ENCODE measurements at regions not wholly inside any gene's neighbourhood (a gene's known extent, or its start where the extent isn't known, plus 50 kb on each side); places are given as distances from the start of the nearest gene placed in this dataset.

- Mint-ChIP-seq H3K4me1 (no peaks in the 10 kb centered on the region), H3K36me3 (no peaks in the 10 kb centered on the region), H3K27ac (no peak overlapping the region), H3K9me3 (peaks cover 0 to 7% (median 0%) of the 10 kb centered on the region in 9 donors), H3K27me3 (peaks cover 0 to 6% (median 0%) of the 10 kb centered on the region in 5 donors), H3K4me3 (no peak overlapping the region)
- POLR2A ChIA-PET: no interaction called here
- no peak for DNase-seq
- ATAC-seq: no peak
These were observed 624.8 kb downstream of the LIG4 start for GRCh38 chr13:107590556-107590955.

- Mint-ChIP-seq H3K27ac (no peak overlapping the region), H3K36me3 (no peaks in the 10 kb centered on the region), H3K9me3 (peaks cover 0 to 6% (median 0%) of the 10 kb centered on the region in 9 donors), H3K4me1 (no peaks in the 10 kb centered on the region), H3K27me3 (peaks cover 0 to 1% (median 0%) of the 10 kb centered on the region in 5 donors), H3K4me3 (no peak overlapping the region)
- POLR2A ChIA-PET: no interaction called here
- no peak for ATAC-seq
- no peak for DNase-seq
These were observed 627.7 kb downstream of the LIG4 start for GRCh38 chr13:107587681-107588080.

- Mint-ChIP-seq H3K4me1 (no peaks in the 10 kb centered on the region), H3K36me3 (no peaks in the 10 kb centered on the region), H3K27ac (no peak overlapping the region), H3K4me3 (no peak overlapping the region), H3K9me3 (peaks cover 0 to 6% (median 0%) of the 10 kb centered on the region in 9 donors), H3K27me3 (peaks cover 0 to 1% (median 0%) of the 10 kb centered on the region in 5 donors)
- no peak for DNase-seq
- no peak for ATAC-seq
- POLR2A ChIA-PET: no interaction called here
These were observed 629.1 kb downstream of the LIG4 start for GRCh38 chr13:107586216-107586615.

- Mint-ChIP-seq H3K36me3 (peaks cover 0 to under 1% (median 0%) of the 10 kb centered on the region in 3 donors), H3K27ac (no peak overlapping the region), H3K4me3 (no peak overlapping the region), H3K27me3 (peaks cover 0 to 1% (median 0%) of the 10 kb centered on the region in 5 donors), H3K9me3 (peaks cover 0 to 6% (median under 1%) of the 10 kb centered on the region in 9 donors), H3K4me1 (no peaks in the 10 kb centered on the region)
- DNase-seq (no peak), ATAC-seq (no peak)
- POLR2A ChIA-PET: no interaction called here
These were observed 629.7 kb downstream of the LIG4 start for GRCh38 chr13:107585469-107586180.

GRCh38 chr13:107582171-107582570, 633.2 kb downstream of the LIG4 start:
- Mint-ChIP-seq H3K9me3 (peaks cover 0 to 19% (median 6%) of the 10 kb centered on the region in 9 donors), H3K27ac (no peak overlapping the region), H3K4me1 (no peaks in the 10 kb centered on the region), H3K36me3 (peaks cover 0 to 4% (median 0%) of the 10 kb centered on the region in 3 donors), H3K27me3 (peaks cover 0 to 1% (median 0%) of the 10 kb centered on the region in 5 donors), H3K4me3 (no peak overlapping the region)
- POLR2A ChIA-PET: no interaction called here
- no peak for ATAC-seq
- no peak for DNase-seq

- POLR2A ChIA-PET: no interaction called here
- H3K4me1 Mint-ChIP-seq: no peaks in the 10 kb centered on the region
- H3K36me3 Mint-ChIP-seq: peaks cover 0 to 4% (median 0%) of the 10 kb centered on the region in 3 donors
- no peak overlapping the region for H3K27ac Mint-ChIP-seq
- no peak overlapping the region for H3K4me3 Mint-ChIP-seq
- no peak for ATAC-seq
- DNase-seq: no peak
- H3K9me3 Mint-ChIP-seq: peaks cover 0 to 29% (median 9%) of the 10 kb centered on the region in 9 donors
- H3K27me3 Mint-ChIP-seq: peaks cover 0 to 1% (median 0%) of the 10 kb centered on the region in 5 donors
These were observed 634.5 kb downstream of the LIG4 start for GRCh38 chr13:107580741-107581412.

GRCh38 chr13:107576430-107576829, 638.9 kb downstream of the LIG4 start:
- POLR2A ChIA-PET: no interaction called here
- Mint-ChIP-seq H3K36me3 (peaks cover 0 to 4% (median 0%) of the 10 kb centered on the region in 3 donors), H3K4me3 (no peak overlapping the region), H3K4me1 (no peaks in the 10 kb centered on the region), H3K27ac (no peak overlapping the region), H3K9me3 (peaks cover 0 to 46% (median 9%) of the 10 kb centered on the region in 9 donors), H3K27me3 (no peaks in the 10 kb centered on the region)
- no peak for DNase-seq
- ATAC-seq: no peak

- Mint-ChIP-seq H3K36me3 (no peaks in the 10 kb centered on the region), H3K4me3 (no peak overlapping the region), H3K27me3 (no peaks in the 10 kb centered on the region), H3K4me1 (no peaks in the 10 kb centered on the region), H3K9me3 (peaks cover 0 to 38% (median 8%) of the 10 kb centered on the region in 9 donors), H3K27ac (no peak overlapping the region)
- POLR2A ChIA-PET: no interaction called here
- DNase-seq: no peak
- ATAC-seq: no peak
These were observed 640.7 kb downstream of the LIG4 start for GRCh38 chr13:107574517-107575210.

- Mint-ChIP-seq H3K4me3 (no peak overlapping the region), H3K36me3 (no peaks in the 10 kb centered on the region), H3K27me3 (no peaks in the 10 kb centered on the region), H3K4me1 (no peaks in the 10 kb centered on the region), H3K27ac (no peak overlapping the region), H3K9me3 (peaks cover 0 to 35% (median 7%) of the 10 kb centered on the region in 9 donors)
- DNase-seq (no peak), ATAC-seq (no peak)
- POLR2A ChIA-PET: no interaction called here
These were observed 642.2 kb downstream of the LIG4 start for GRCh38 chr13:107573184-107573583.

- H3K4me3 Mint-ChIP-seq: no peak overlapping the region
- ATAC-seq: no peak
- no peaks in the 10 kb centered on the region for H3K27me3 Mint-ChIP-seq
- H3K9me3 Mint-ChIP-seq: peaks cover 0 to 27% (median 8%) of the 10 kb centered on the region in 9 donors
- no peak overlapping the region for H3K27ac Mint-ChIP-seq
- H3K4me1 Mint-ChIP-seq: no peaks in the 10 kb centered on the region
- POLR2A ChIA-PET: no interaction called here
- no peak for DNase-seq
- H3K36me3 Mint-ChIP-seq: no peaks in the 10 kb centered on the region
These were observed 643.2 kb downstream of the LIG4 start for GRCh38 chr13:107572156-107572555.

- no peaks in the 10 kb centered on the region for H3K4me1 Mint-ChIP-seq
- no peaks in the 10 kb centered on the region for H3K27me3 Mint-ChIP-seq
- peaks cover 0 to 9% (median 3%) of the 10 kb centered on the region in 9 donors for H3K9me3 Mint-ChIP-seq
- H3K27ac Mint-ChIP-seq: no peak overlapping the region
- H3K4me3 Mint-ChIP-seq: no peak overlapping the region
- POLR2A ChIA-PET: no interaction called here
- DNase-seq (no peak), ATAC-seq (no peak)
- H3K36me3 Mint-ChIP-seq: no peaks in the 10 kb centered on the region
These were observed 647.2 kb downstream of the LIG4 start for GRCh38 chr13:107568181-107568580.

GRCh38 chr13:107563099-107563925, 652.0 kb downstream of the LIG4 start:
- POLR2A ChIA-PET: no interaction called here
- no peaks in the 10 kb centered on the region for H3K36me3 Mint-ChIP-seq
- no peak overlapping the region for H3K4me3 Mint-ChIP-seq
- no peak overlapping the region for H3K27ac Mint-ChIP-seq
- DNase-seq: no peak
- peaks cover 0 to 5% (median 3%) of the 10 kb centered on the region in 9 donors for H3K9me3 Mint-ChIP-seq
- no peaks in the 10 kb centered on the region for H3K4me1 Mint-ChIP-seq
- no peak for ATAC-seq
- no peaks in the 10 kb centered on the region for H3K27me3 Mint-ChIP-seq

Data from naive thymus-derived CD8-positive, alpha-beta T cell (primary cell).